Stimulated activated CD4-positive, alpha-beta T cell treated with anti-CD3 and anti-CD28 coated beads, Interleukin-4, amount 100 ng/mL, for 1 hour (primary cell): ENCODE measurements at regions not wholly inside any gene's neighbourhood (a gene's known extent, or its start where the extent isn't known, plus 50 kb on each side); places are given as distances from the start of the nearest gene placed in this dataset.
"Not testable (repeated sequence)": the region's sequence is repeated elsewhere in the genome, so short reads cannot be mapped to it uniquely, and the experiment has no call there.

Source experiments
- DNase-seq: peaks from one replicate; pipeline ENCODE4 v3.0.0-alpha.2; 2020

- no peak for DNase-seq
Measured at GRCh38 chr4:15164571-15164970, 162.3 kb downstream of the CPEB2 start.

DNA sequence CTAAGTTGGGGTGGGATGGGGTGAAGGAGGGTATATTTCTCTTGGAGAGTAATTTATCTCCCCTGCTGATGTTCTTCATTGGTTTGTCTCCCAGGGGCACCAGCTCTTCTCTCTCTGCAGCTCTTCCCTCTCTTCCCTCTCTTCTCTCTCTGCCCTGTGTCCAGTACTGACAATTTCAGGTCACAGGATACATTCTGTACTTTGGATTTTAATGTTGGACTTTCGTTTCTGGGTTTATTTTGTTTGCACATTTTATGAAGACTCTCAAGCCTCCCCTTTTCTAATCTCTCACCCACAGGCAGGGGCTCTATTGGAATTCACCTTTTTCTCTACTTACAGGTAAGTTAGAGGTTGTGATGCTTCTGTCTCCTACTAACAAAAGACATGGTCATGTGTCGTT, 165.5 kb downstream of the CPEB2 start:
- no peak for DNase-seq

DNA sequence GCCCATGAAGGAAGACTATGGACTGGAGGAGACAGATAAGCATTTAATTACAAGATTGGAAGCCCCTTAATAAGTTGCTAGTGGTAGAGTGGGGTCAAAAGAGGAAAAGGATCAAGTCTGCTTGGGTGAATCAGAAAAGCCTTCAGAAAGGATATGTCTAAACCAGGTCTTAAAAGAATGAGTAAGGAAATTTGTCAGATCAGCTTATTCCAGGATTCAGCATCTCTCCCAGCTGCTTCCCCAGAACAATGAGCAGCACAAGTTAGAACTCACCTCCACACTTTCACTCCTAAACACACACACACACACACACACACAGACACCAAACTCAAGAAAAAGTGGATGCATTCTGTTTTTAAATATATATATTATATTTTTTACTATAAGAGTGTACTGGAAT, 166.5 kb downstream of the CPEB2 start:
- no peak for DNase-seq

GRCh38 chr4:15171725-15172124, 169.4 kb downstream of the CPEB2 start:
- DNase-seq: no peak

GRCh38 chr4:15173251-15173650, 171.0 kb downstream of the CPEB2 start:
- no peak for DNase-seq

- not testable (repeated sequence) for DNase-seq
Measured at GRCh38 chr4:15174168-15174567, 171.9 kb downstream of the CPEB2 start.

- DNase-seq: not testable (repeated sequence)
Measured at GRCh38 chr4:15179842-15180241, 177.6 kb downstream of the CPEB2 start.

- no peak for DNase-seq
Measured at GRCh38 chr4:15182600-15183220, 180.4 kb downstream of the CPEB2 start.

GRCh38 chr4:15186149-15186548, 183.9 kb downstream of the CPEB2 start:
- DNase-seq: no peak

- no peak for DNase-seq
Measured at GRCh38 chr4:15186806-15187205, 184.5 kb downstream of the CPEB2 start.

DNA sequence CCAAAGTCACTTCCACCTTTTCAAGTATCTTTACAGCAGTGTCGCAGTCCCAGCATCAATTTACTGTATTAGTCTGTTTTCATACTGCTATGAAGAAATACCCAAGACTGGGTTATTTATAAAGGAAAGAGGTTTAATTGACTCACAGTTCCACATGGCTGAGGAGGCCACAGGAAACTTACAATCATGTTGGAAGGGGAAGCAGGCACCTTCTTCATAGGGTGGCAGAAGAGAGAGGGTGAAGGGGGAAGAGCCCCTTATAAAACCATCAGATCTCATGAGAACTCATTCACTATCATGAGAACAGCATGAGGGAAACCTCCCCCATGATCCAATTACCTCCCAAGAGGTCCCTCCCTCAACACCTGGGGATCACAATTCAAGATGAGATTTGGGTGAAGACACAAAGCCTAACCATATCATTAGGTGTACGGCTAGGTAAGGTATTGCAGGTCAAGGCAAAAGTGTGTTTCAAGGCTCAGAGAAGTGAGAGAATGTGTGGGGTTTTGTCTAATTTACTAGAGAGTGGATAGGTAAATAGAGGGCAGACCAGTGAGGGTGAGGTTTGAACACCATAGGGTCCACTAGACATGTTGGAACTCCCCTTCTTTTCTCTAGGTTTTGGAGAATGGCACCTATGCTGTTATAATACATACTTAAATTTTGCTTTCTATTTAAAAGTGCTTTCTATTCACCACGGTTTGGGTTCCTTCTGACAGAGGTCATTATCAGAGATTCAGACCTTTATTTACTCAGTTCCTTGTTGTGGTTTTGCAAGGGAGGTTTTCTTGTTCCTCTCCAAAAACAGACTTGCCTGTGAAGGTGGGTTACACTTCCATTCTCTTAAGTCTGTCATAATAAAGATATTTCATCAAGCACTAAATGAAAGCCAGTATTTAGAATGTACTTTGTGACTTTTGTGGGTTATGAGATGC, 186.6 kb downstream of the CPEB2 start:
- no peak for DNase-seq

- DNase-seq: no peak
Measured at GRCh38 chr4:15194520-15194919, 192.2 kb downstream of the CPEB2 start.

DNA sequence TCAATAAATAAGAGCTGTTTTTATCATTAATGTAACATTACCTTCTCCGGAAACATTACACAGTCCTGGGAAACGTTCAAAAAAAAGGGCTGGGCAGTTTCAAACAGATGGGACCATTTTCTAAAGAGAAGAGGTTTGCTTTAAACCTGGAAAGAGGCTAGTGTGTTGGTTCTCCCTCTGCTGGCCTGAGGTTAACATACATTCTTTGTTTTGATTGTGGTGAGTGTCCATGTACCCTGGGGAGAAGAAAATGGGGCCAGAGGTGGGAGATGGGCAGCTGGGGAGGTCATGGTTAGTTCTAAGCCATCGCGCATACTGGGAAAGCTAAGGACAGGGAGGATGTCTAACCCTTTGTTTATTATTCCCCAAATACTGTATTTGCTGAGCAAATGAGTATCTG, 194.7 kb downstream of the CPEB2 start:
- DNase-seq: no peak

- DNase-seq: no peak
Measured at GRCh38 chr4:15198070-15198727, 195.9 kb downstream of the CPEB2 start.

GRCh38 chr4:15201782-15202181, 199.5 kb downstream of the CPEB2 start:
- no peak for DNase-seq

GRCh38 chr4:15202481-15202880, 200.2 kb downstream of the CPEB2 start:
- DNase-seq: no peak

DNA sequence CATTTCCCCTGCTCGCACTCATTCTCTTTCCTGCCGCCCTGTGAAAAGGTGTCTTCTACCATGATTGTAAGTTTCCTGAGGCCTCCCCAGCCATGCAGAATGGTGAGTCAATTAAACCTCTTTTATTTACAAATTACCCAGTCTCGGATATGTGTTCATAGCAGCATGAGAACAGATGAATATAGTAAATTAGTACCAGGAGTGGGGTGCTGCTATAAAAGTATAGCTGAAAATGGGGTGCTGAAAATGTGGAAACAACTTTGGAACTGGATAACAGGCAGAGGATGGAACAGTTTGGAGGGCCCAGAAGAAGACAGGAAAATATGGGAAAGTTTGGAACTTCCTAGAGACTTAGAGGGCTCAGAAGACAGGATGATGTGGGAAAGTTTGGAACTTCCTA, 204.2 kb downstream of the CPEB2 start:
- DNase-seq: not testable (repeated sequence)

GRCh38 chr4:15213302-15213970, 211.2 kb downstream of the CPEB2 start:
- DNase-seq: no peak

GRCh38 chr4:15215109-15215508, 212.7 kb upstream of the C1QTNF7 start:
- DNase-seq: no peak

- DNase-seq: no peak
Measured at GRCh38 chr4:15226203-15226602, 201.6 kb upstream of the C1QTNF7 start.

DNA sequence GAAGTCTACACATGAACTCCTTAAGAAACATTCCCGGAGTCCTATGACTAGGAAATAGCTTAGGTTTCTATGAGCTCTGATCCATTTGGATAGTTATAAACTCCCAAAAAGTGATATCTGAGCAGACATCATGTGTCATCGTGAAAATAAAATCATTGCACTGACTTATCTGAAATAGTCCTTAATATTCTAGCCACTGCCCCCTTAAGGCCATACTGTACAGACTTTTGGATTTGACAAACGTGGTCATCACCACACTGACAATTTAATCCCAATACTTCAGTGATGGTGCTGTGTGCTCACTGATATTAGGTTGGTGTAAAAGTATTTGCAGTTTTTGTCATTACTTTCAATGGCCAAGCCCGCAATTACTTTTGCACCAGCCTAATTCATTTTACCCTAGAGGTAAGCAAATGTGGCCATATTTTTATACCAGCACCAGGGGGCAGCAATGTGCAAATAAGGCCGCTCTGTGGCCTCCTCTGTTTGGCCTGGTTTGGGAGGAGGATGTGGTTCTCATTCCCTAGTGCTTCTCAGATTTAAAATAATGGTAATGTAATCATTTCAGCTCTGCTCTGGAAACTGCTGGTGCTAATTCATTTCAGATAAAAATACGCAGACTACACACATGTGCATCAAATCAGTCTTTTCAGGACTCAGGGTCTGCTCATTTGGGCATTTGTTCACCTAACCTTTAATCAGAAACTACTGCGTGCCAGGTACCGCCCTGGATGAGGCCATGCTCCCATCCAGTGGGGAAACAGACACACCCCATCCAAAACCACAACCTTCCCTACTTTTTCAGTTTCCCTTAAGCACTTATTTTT, 196.4 kb upstream of the C1QTNF7 start:
- peak; percentile 68 for DNase-seq
